ENCODE measurements at regions not wholly inside any gene's neighbourhood (a gene's known extent, or its start where the extent isn't known, plus 50 kb on each side); places are given as distances from the start of the nearest gene placed in this dataset.
A peak's percentile ranks its signal among the peaks of the same experiment; 100 is the strongest.

DNA sequence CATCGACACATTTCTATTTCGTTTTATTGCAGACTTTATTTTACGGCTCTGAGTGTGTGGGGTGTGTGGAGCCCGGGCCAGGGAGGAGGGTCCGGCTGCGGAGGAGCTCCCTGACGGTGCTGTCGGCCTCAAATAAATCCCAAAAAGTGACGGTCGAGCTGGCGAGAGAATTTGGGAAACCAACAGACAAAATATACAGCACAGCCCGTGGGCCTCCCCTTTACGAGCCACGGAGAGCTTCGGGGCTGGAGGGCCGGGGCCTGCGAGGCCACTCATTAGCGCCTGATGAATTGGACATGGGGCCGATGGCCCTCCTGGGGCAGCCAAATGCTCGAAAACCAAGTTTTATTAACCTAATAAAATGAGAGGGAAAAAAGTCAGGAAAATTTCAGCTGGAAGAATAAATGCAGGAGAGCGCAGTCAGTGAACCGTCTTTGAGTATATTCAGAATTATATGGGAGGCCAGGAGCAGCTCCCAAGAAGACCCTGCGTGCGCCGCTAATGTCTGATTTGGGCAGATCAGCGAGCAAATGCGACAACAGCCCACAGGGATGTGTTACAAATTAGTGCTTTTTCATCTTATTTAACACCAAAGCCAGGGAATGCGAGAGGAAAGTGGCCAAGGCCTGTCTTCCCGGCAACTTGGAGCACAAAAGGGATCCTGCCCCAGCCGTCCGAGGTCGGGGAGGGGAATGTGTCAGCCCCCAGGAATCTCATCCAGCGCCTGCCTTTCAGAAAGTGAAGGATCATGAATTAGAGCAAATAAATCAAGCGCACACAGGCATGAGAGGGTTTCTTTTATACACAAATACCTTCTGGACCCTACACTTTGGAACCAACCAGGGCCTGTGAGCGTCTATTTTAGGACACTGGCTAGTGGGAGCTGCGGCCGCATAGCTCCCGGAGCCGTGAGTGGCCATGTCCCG is 249.1 kb downstream of the C16orf95 start:
- DNase-seq (ENCODE audit: low read depth): no peak

DNA sequence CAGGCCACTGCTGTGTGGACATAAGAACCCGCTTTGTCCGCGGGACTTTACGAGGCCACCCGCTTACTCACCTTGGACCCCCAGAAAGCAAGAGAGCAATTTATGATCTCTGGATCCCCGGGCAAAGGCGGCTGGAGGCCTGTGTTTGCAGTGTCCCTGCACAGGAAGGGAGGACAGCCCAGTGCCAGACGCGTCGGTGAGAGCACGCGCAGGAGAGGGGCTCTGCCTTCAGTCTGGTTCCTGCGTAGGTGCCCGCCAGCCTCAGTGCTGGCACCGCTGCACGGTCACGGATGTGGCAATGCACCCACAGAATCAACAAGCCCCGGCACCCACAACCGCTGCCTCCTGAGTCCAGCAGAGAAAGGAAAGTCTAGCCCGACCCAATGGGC is 248.4 kb downstream of the C16orf95 start:
- no peak for DNase-seq (ENCODE audit: low read depth)

DNA sequence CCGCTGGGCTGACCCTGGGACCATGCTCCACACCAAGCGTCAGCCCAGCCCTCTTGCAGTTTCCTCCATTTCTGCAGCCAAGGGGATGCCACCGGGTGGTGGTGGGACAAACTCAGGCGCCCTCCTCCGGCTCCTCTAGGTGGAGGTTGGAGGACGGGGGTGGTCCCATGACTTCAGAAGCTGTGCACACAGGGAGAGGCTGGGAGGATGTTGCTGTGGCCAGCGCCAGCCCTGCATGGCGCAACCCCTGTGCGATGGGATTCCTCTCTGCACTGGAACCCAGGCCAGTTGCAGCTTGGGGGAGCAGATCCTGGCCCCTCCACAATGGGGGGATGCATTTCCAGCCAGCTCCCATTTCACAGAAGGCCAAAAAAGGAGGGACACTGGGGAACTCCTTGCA is 246.5 kb downstream of the C16orf95 start:
- no peak for DNase-seq (ENCODE audit: low read depth)

DNA sequence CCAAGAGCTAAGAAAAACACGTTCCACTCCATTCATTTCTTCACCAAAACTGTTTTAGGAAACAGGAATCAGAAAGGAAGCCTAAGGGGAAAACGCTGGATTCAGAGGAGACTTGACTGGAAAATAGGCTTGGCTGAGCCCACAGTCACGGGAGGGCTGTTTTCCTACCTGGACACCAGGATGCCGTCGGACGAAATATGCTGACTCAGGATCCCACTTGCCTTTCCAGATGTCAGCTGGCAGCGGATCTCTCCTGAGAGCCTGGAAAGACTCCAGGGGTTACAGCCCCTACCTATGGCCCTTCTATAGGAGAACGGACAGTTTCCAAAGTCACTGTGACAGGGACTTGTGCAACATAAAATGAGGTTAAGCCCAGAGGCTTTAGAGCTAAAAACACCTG is 245.1 kb downstream of the C16orf95 start:
- DNase-seq (ENCODE audit: low read depth): no peak

DNA sequence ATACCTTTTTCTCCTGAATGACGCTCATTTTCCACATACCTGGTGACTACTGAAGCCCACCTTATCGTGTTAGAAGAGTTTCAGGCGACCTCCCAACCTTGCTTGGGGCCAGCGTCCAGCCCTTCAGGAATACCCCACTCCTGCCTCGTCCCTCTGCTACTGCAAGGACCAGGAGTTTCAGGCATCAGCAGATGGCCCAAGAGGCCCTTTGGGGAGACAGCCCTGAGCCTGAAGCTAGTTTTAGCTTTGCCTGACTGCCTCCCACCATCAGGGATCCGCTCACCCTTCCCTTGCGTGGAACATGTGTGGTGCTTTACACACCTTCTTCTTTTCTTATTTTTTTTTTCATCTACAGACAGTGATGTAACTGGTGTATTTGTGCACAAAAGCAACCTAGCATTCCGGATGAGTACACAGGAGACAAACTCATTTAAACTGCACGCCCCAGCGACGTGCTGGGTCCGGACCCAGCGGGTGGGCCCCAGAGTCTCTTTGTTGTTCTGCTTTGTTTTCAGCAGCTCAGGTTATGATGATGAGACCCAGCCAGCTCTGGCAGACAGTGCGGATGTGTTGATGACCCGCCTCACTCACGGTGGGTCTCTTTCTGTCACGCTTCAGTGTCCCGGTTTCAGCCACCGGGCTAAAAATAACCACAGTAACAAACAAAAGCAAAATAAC is 242.4 kb downstream of the C16orf95 start:
- no peak for DNase-seq (ENCODE audit: low read depth)

DNA sequence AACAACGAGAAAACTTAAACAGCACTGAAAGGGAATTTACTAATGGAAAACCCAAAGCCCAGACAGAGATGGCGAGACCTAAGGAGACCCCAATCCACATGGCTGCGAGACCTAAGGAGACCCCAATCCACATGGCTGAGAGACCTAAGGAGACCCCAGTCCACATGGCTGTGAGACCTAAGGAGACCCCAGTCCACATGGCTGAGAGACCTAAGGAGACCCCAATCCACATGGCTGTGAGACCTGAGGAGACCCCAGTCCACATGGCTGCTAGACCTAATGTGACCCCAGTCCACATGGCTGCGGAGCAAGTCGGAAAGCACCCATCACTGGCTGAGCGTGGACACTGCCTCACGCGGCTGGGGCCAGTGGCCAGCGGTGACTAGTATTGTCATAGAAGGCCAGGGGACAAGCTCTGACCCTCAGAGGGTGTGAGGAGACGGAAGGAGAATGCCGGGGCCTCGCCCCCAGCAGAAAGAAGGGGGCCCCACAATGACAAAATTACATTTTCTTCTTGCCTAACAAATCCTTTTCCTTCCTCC is 241.8 kb downstream of the C16orf95 start:
- DNase-seq (ENCODE audit: low read depth): no peak

DNA sequence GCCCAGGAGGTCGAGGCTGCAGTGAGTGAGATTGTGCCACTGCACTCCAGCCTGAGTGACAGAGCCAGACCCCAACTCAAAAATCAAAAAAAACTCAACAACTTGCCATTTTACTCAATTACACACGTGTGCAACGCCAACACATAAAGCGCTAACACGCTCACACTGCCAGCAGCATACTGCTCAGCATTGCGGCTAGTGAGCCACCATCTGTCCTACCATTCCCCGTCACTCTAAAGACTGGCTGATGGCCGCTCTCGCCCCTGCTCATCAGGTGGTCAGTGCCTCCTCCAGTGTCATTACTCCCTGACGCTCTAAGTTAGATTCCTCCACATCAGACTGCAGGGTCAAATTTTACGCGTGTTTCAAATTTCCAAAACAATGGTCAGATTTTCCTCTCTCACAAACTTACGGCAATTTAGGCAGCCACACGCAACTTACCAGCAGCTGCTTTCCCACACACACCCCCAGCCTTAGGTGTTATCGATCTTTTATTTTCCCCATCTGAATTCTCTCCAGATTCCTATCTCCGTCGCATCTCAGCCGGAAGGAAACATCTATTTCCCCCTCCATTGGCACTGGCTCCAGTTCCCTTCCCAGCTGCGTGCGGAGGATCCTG is 240.8 kb downstream of the C16orf95 start:
- no peak for DNase-seq (ENCODE audit: low read depth)

DNA sequence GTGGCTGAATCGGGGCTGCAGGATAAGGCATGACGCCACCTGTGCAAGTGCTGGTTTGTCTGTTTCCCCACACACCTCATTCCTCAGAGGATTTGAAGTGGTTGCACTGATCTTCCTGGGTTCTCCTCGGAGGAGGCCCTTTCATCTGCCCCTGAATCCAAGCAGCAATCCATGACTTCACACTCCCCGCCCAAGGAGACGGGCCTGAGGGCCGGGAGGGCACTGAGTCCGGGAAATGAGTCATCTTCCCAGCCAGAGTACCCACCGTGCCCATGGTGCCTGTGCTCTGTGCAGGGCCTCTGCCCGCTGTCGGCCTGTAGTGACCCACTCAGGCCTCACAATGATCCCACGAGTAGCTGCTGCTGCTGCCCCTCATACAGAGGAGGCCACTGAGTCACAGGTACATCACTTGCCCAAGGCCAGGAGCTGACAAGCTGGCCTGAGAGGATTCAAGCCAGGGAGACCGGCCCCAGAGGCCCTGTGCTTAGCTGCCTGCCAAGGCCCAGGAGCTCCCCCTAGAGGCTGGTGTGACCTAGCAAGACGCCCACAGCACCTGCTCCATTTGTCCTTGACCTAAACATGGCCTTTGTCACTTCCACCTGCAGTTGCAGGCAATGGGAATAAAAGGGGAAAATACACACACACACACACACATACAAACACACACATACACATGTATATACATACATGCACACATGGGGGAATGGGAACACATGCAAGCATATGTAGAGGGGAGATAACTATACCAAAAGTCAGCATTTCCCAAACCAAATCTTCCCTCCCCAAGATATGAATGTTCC is 240.0 kb downstream of the C16orf95 start:
- DNase-seq (ENCODE audit: low read depth): peak; percentile 60

DNA sequence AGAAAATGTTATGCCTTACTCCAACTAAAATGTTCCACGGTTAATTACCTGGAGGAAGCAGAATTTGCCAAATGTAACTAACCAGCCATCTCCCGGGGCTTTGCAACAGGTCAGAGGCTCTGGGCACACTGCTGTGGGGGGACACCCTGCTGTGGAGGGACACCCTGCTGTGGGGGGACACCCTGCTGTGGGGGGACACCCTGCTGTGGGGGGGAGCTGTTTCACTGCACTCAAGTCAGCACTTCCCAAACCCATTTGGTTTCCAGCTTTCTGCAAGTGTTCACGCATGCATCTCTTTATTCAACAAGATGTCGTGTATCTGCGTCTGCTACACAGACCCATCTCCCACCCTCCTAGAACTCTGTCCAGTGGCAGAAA is 239.5 kb downstream of the C16orf95 start:
- DNase-seq (ENCODE audit: low read depth): no peak

DNA sequence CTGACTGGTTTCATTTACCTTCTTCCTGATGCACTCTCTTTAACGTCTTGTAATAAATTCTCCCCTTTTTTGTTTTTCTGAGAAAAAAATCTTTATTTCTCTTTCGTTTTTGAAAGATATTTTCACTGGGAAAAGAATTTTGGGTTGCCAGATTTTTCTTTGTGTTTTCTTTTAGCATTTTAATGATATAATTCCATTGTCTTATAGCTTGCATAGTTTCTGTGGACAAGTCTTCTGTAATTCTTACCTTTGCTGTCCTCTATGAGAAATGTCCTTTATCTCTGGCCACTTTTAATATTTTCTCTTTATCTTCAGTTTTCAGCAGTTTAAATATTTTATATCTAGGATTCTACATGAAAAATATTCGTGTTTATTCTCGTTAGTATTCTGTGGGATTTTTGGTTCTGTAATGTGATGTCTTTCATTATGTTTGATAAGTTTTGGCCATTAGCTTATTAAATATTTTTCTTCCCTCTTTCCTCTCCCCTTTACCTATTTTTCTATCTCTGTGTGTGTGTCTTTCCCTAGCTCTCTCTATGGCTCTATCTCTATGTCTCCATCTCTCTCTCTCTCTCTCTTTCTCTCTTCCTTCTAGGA is 236.5 kb downstream of the C16orf95 start:
- no peak for DNase-seq (ENCODE audit: low read depth)

DNA sequence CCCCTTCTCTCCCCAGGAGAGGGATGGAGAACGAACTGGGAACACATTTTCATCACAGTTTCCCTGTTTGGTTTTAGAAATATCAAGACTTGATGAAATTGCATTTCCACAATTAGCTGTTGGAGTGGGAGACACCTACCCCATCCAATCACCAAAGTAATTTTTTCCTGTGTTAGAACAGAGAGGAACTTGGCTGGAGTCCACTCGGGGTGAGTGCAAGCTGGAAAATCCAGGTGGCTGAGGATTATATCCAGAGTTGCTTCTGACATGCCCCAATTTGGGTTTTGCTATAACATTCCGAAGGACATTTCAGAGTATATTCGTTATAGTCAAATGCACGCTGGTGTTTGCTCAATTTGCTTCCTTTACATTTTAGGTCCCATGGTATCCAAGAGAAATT is 231.8 kb downstream of the C16orf95 start:
- DNase-seq (ENCODE audit: low read depth): no peak

DNA sequence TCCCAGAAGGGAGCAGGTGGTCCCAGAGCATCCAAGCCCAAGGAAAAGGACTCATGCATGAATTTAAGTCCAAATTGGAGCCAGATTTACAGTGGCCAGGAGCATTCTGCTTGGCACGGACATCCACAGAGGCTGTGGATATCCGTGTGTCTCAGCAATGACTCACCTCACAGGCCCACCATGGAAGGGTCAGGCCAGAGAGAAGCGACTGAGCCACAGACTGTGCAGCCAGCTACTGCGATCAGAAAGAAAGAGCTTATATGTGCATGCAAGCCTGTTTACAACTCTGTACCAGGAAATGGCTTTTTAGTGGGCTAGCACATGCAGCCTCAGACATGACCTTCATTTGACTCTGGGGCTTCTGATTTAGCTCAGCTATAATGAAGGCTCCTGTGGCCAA is 231.0 kb downstream of the C16orf95 start:
- no peak for DNase-seq (ENCODE audit: low read depth)

DNA sequence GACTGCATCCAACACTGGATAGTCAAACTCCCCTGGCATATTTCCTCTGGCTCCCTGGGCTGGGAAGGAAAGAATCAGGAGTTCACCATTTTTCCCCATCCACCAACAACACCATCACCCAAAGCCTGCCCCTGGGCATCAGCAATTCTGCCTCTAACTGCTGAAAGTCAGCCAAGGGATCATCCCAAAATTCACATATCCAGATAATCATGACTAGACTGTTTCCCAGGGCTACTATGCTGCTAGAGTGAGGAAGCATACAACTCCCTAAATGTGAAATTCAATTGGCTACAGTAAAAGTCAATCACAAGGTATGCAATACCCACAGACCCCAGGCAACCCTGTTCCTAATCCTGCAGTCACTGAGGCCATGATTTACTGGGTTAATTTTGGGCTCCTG is 230.6 kb downstream of the C16orf95 start:
- DNase-seq (ENCODE audit: low read depth): peak; percentile 28

DNA sequence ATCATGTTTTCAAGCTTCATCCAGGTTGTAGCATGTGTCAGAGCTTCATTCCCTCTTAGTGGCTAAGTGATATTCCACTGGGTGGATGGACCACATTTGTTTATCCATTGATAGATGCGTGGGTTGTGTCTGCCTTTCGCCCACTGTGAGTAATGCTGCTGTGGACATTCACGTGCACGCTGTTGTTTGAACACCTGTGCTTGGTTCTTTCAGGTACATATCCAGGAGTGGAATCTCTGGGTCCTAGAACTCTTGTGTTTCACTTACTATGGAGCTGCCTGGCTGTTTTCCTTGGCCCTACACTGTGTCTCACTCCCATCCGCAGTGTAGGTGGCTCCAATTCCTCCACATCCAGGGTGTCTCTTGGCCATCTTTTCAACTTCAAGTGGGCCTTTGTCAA is 224.2 kb downstream of the C16orf95 start:
- no peak for DNase-seq (ENCODE audit: low read depth)

DNA sequence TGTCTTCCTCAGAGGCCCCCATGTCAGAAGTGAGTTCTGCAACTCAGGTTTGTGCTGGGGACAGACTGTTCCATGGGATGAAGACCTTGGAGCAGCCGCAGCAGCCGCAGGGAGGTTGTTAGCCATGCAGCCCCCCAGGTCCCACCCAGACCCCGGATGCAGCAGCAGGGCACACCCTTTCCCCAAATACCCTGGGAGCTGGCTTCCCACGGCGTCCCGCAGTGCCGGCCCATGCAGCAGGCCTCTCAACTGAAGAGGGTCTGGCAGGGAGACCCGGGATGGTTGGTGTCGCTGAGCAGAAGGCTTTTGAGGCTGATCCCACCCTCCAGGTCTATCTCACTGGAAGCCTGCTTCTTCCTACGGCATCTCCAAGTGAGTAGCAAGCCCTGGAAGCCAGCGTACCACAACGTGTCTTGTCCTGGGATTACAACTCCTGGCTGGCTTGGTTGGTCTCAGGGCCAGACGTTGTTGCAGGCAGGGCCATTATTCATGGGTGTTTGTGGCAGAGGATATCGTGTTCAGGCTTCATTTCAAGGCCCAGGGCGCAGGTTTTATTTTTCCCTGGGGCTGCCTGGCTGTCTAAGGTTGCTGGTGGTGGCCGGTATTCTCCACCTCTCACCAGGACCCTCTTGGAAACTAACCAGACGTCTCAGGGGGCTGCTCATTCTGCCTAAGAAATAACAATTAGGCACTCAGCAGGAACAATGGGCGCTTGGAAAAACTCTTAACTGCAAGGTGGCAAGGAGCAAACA is 223.2 kb downstream of the C16orf95 start:
- DNase-seq (ENCODE audit: low read depth): no peak

DNA sequence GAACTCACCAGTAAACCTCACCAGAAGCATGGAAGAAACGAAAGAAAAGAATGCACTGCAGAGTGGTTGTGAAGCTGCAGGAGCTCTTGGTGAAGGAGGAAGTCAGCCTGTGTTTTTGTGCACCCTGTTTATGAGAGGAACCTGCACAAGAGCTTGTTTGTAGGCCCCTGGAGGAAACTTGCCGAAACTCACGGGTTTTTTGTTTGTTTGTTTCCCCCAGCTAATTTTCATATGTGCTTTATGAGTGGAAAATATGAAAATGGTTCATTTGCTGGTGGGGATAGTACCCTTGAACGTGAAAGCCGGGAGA is 222.7 kb downstream of the C16orf95 start:
- no peak for DNase-seq (ENCODE audit: low read depth)

DNA sequence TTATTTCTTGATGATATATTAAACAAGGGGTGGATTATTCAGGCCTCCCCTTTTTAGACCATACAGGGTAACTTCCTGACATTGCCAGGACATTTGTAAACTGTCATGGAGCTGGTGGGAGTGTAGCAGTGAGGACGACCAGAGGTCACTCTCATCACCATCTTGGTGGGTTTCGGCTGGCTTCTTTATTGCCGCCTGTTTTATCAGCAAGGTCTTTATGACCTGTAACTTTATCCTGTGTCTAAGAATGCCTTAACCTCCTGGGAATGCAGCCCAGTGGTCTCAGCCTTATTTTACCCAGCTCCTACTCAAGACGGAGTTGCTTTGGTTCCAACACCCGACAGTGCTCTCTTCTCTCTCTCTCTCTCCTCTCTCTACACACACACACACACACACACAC is 221.9 kb downstream of the C16orf95 start:
- DNase-seq (ENCODE audit: low read depth): no peak

DNA sequence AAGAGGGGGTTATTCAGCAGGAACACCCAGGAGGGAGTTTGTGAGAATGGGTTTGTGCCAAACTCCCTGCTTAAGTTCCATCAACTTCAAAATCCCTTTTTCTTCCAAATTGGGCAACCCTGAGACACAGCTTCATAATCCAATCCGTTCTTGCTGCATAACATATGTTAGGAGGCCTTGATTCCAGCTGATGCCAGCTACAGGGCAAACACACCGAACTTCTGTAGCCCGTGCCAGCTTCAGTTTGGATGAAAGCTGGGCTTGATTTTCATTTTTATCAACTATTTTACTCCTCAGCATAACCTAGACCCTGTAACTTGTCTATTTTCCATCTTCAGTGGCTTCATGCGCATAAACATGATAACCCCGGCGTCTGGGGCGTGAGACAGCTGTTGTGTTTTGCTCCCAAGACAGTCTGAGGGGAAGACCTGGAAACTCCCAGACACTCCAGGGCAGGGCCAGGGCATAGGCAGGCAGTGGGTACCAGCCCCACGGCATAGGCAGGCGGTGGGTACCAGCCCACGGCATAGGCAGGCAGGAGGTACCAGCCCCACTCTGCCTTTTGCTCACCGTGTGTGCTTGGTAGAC is 220.4 kb downstream of the C16orf95 start:
- DNase-seq (ENCODE audit: low read depth): no peak

DNA sequence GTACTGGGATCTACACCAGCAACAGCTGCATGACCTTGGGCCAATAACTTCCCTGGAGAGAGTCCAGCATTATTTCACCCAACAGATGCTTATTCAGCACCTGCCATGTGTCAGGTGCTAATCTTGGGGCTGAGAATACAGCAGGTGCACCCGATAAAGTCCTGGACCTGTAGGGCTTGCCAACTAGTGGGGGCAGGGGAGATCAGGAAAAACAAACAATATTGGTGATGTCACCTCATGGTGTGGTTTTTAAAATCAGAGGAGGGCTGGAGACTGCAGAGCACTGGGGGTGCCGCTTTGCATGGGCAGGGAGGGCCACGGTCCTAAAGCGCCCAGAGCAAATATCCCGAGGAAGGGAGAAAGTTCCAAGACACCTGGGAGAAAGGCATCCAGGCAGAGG is 218.8 kb downstream of the C16orf95 start:
- no peak for DNase-seq (ENCODE audit: low read depth)

DNA sequence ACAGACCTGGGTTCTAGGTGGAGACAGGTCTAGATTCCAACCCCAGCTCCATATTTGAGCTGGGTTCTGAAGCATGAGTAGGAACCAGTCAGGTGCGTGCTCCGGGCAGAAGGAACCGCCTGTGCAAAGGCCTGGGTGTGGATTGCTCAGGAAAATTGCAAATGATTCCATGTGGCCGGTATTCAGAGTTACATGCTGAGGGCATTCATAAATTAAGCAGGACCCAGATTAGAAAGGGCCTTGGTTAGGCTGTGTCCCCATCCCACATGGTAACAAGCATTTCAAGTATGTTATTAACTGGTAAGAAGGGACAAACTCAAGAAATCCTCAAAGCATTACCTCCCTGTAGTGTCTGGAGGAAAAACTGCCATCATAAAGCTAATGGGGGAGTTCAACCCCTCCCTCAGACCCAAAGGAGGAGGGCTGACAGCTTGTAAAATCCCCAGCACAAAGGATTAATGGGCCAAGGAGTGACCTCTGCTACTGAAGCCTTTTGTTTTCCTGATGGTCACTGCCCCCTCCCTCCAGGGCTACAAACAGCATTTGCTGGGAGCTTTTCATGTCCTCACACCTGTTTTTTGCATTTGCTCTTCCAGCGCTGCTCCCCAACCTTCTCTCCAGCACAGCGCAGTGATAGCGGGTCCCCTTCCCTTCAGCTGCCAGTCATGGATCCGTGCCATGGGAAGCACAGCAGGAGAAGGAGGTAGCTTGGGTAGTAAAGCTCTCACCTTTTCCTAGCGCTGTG is 218.0 kb downstream of the C16orf95 start:
- DNase-seq (ENCODE audit: low read depth): no peak
